GM10266 (cell line): ENCODE measurements at regions not wholly inside any gene's neighbourhood (a gene's known extent, or its start where the extent isn't known, plus 50 kb on each side); places are given as distances from the start of the nearest gene placed in this dataset.

Experiments used
- DNase-seq: peaks from one replicate; pipeline ENCODE4 v3.0.0; 2012; ENCODE audit errors: extremely low spot score
- CTCF ChIP-seq: IDR thresholded peaks from 2 replicates; pipeline ENCODE4 v1.5.1; 2012; ENCODE audit warnings: mild to moderate bottlenecking, low read depth; ENCODE audit not compliant: control insufficient read depth, insufficient read depth; ENCODE audit errors: missing control alignments

GRCh38 chr1:209457401-209458125 lies 126.0 kb upstream of the CAMK1G start:
- no peak for DNase-seq
- no peak for TF ChIP-seq CTCF

DNA sequence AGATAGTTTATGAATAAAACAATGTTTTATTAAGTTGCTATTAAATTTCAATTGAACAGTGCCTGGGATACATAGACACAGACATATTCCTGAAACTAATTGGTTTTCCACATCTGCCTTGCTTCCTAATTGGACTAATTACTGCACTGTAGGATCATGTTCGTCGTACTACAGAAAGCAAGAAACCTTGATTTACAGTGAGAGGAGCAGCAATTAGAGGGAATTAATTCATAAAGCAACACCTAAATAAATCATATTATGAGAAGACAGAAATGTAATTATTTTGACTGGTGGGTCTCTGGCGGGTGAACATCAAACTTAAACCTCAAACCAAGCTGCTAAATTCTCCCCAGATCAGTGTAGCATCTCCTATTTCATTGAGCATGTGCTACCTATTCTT lies 124.6 kb upstream of the CAMK1G start:
- no peak for DNase-seq
- TF ChIP-seq CTCF, result no peak

GRCh38 chr1:209461168-209461567 lies 122.3 kb upstream of the CAMK1G start:
- DNase-seq, result no peak
- no peak for TF ChIP-seq CTCF

- no peak for DNase-seq
- TF ChIP-seq CTCF, result no peak
Measured at GRCh38 chr1:209462433-209462832, 121.1 kb upstream of the CAMK1G start.

DNA sequence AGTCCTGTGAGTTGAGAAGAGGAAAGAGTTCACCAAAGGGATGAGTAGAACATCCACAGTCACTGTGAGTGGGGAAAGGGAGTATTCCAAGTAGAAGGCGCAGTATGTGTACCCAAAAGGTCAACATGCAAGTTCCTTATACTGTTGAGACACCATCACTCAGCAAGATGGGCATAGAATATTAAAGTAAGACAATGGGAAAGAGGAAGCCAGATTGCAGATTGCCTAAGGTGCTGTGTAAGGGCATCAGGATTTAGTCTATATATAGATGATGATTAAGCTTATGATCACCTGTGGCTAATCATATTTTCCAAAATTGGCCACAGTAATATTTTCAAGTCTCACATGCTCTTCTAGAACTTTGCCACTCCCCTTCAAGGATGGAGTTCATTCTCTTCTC lies 120.1 kb upstream of the CAMK1G start:
- DNase-seq, result no peak
- no peak for TF ChIP-seq CTCF

- no peak for TF ChIP-seq CTCF
- no peak for DNase-seq
Measured at GRCh38 chr1:209473025-209473424, 110.5 kb upstream of the CAMK1G start.

GRCh38 chr1:209480345-209480744 lies 103.2 kb upstream of the CAMK1G start:
- TF ChIP-seq CTCF, result no peak

More at GRCh38 chr1:209480345-209480744, 103.2 kb upstream of the CAMK1G start:
- DNase-seq, result no peak
